HUES48 (cell line): ENCODE measurements at regions not wholly inside any gene's neighbourhood (a gene's known extent, or its start where the extent isn't known, plus 50 kb on each side); places are given as distances from the start of the nearest gene placed in this dataset.

Source experiments
- H3K27ac ChIP-seq: one replicate; pipeline ENCODE4 v1.7.0; 2013; ENCODE audit warnings: low read depth, low read length, inconsistent platforms
- H3K27me3 ChIP-seq: 2 replicates; pipeline ENCODE4 v1.6.1; 2013; ENCODE audit warnings: mild to moderate bottlenecking, low read length; ENCODE audit not compliant: control insufficient read depth, insufficient read depth
- H3K36me3 ChIP-seq: 2 replicates; pipeline ENCODE4 v1.6.1; 2013; ENCODE audit warnings: low read length; ENCODE audit not compliant: control insufficient read depth, insufficient read depth
- H3K4me1 ChIP-seq: 2 replicates; pipeline ENCODE4 v1.6.1; 2013; ENCODE audit warnings: mild to moderate bottlenecking, low read length; ENCODE audit not compliant: control insufficient read depth, insufficient read depth
- H3K4me3 ChIP-seq: 2 replicates; pipeline ENCODE4 v1.5.1; 2013; ENCODE audit warnings: mild to moderate bottlenecking, low read depth, low read length
- H3K9ac ChIP-seq: 2 replicates; pipeline ENCODE4 v1.6.1; 2013; ENCODE audit warnings: mild to moderate bottlenecking, low read depth, low read length, moderate library complexity
- H3K9me3 ChIP-seq: 2 replicates; pipeline ENCODE4 v1.6.1; 2013; ENCODE audit warnings: low read length; ENCODE audit not compliant: control insufficient read depth, insufficient read depth

- Histone ChIP-seq H3K9ac (no peak overlapping the region), H3K27ac (no peak overlapping the region), H3K36me3 (no peaks in the 10 kb centered on the region), H3K9me3 (no peaks in the 10 kb centered on the region), H3K27me3 (no peaks in the 10 kb centered on the region), H3K4me1 (no peaks in the 10 kb centered on the region), H3K4me3 (no peak overlapping the region)
Observed at GRCh38 chr3:21188459-21188858, 562.6 kb downstream of the ZNF385D start.

DNA sequence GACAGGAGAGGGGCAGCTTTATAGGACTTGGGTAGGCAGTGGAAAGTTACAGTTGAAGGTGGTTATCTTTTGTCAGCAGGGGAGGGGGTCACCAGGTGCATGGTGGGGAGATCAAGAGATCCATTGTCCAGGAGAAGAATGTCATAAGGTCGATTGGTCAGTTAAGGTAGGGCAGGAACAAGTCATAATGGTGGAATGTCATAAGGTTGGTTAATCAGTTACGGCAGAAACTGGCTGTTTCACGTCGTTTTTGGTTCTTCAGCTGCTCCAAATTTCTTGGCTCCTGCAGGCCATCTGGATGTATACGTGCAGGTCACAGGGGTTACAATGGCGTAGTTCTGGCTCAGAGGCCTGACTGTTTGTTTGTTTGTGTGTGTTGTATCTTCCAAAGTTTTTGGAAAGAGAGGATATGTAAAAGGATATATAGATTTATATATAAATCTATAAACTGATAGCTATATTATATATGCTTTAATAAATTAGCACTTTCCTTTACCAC, 565.1 kb downstream of the ZNF385D start:
- H3K4me3 ChIP-seq: no peak overlapping the region
- H3K4me1 ChIP-seq: no peaks in the 10 kb centered on the region
- H3K9me3 ChIP-seq: no peaks in the 10 kb centered on the region
- H3K27ac ChIP-seq: no peak overlapping the region
- no peaks in the 10 kb centered on the region for H3K27me3 ChIP-seq
- H3K9ac ChIP-seq: no peak overlapping the region
- no peaks in the 10 kb centered on the region for H3K36me3 ChIP-seq

DNA sequence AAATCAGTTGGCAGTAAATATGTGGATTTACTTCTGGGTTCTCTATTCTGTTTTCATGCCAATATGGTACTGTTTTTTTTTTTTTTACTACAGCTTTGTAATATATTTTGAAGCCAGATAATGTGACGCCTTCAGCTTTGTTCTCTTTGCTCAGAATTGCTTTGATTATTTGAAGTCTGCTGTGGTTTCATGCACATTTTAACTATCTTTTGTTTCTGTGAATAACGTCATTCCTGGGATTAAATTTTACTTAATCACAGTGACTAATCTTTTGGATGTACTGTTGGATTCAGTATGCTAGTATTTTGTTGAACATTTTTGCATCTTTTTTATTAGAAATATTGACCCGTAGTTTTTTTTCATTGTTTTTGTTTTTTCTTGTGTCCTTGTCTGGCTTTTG, 576.5 kb downstream of the ZNF385D start:
- Histone ChIP-seq H3K36me3 (no peaks in the 10 kb centered on the region), H3K9me3 (peaks cover 12% of the 10 kb centered on the region; the same call in 1 of the 2 replicates), H3K4me1 (peaks cover 19% of the 10 kb centered on the region), H3K27me3 (no peaks in the 10 kb centered on the region), H3K27ac (no peak overlapping the region), H3K4me3 (no peak overlapping the region), H3K9ac (no peak overlapping the region)

DNA sequence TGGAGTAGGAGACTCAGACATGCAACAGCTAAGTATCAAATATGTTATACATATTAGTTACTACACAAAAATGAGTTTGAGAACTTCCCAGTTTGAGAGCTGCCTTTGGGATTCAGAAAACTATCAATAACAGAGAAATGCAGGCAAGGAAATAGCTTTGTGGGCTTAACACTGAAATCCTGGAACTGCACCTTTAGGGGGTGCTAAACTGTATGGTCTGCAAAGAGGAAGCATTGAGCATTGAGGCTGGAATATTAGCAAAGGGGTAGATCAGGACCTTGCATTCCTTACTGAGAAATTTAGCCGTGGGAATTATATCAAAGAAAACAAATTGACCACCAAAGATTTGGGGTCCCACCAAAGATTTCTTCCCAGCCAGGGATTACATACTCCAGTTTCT, 580.0 kb downstream of the ZNF385D start:
- Histone ChIP-seq H3K4me3 (no peak overlapping the region), H3K36me3 (no peaks in the 10 kb centered on the region), H3K9me3 (no peaks in the 10 kb centered on the region), H3K9ac (no peak overlapping the region), H3K27me3 (no peaks in the 10 kb centered on the region), H3K4me1 (peaks cover 23% of the 10 kb centered on the region), H3K27ac (no peak overlapping the region)

DNA sequence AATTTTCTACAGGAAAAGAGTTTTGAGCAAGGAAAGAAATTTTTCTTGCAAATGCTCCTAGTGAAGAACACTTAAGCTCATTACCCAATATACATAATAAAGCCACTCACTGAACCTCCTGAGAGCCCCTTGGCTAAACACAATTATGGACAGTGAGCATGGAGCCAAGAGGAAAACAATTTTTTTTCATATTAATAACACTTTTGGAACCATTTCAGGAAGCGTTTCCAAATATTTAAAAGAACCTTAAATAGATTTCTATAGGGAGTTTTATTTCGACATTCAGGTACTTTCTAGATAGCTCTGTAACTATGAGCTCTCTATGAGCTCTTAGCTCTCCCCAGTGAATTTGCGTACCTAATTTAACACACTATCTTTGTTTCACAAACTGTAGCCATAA, 581.1 kb downstream of the ZNF385D start:
- no peaks in the 10 kb centered on the region for H3K9me3 ChIP-seq
- H3K27ac ChIP-seq: peak overlapping the region; percentile 26
- no peaks in the 10 kb centered on the region for H3K36me3 ChIP-seq
- no peak overlapping the region for H3K4me3 ChIP-seq
- no peaks in the 10 kb centered on the region for H3K27me3 ChIP-seq
- no peak overlapping the region for H3K9ac ChIP-seq
- H3K4me1 ChIP-seq: peaks cover 23% of the 10 kb centered on the region

DNA sequence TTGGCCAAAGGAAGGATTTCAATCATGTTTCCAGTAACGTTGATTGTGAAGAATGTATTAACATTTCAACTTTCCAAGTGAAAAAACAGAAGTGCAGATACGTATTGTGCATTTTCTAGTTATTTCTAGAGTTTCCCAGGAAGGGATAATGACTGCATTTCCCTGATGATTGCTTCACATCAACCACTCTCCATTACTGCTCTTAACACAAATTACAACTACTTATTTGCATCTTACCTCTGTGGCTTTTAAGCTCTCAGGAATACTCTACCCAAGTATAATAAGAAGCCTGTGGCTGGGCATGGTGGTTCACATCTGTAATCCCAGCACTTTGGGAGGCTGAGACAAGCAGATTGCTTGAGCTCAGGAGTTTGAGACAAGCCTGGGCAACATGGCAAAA, 582.5 kb downstream of the ZNF385D start:
- Histone ChIP-seq H3K27ac (no peak overlapping the region), H3K4me1 (peaks cover 23% of the 10 kb centered on the region), H3K9ac (no peak overlapping the region), H3K4me3 (no peak overlapping the region), H3K9me3 (no peaks in the 10 kb centered on the region), H3K27me3 (no peaks in the 10 kb centered on the region), H3K36me3 (no peaks in the 10 kb centered on the region)

GRCh38 chr3:21163956-21164355, 587.1 kb downstream of the ZNF385D start:
- Histone ChIP-seq H3K4me3 (no peak overlapping the region), H3K27me3 (no peaks in the 10 kb centered on the region), H3K27ac (no peak overlapping the region), H3K9ac (no peak overlapping the region), H3K4me1 (no peaks in the 10 kb centered on the region), H3K9me3 (no peaks in the 10 kb centered on the region), H3K36me3 (no peaks in the 10 kb centered on the region)

DNA sequence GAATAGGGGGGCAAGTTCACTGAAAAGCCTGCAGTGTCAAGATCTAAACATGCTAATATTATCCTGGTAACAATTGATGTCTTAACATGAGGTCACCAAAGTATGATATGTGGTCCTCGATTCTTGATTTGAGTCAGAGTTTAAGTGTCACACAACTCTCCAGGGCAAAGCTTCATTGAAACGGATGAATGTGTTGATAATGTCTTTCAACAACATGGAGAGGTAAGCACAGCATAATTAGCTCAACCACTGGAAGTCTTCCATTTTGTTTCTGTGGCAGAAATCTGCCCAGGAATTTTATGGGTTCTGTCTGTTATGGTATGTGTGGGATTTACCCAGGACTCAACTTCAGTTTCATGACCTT, 591.5 kb downstream of the ZNF385D start:
- Histone ChIP-seq H3K9me3 (no peaks in the 10 kb centered on the region), H3K9ac (no peak overlapping the region), H3K4me1 (no peaks in the 10 kb centered on the region), H3K27ac (no peak overlapping the region), H3K27me3 (no peaks in the 10 kb centered on the region), H3K4me3 (no peak overlapping the region), H3K36me3 (no peaks in the 10 kb centered on the region)

DNA sequence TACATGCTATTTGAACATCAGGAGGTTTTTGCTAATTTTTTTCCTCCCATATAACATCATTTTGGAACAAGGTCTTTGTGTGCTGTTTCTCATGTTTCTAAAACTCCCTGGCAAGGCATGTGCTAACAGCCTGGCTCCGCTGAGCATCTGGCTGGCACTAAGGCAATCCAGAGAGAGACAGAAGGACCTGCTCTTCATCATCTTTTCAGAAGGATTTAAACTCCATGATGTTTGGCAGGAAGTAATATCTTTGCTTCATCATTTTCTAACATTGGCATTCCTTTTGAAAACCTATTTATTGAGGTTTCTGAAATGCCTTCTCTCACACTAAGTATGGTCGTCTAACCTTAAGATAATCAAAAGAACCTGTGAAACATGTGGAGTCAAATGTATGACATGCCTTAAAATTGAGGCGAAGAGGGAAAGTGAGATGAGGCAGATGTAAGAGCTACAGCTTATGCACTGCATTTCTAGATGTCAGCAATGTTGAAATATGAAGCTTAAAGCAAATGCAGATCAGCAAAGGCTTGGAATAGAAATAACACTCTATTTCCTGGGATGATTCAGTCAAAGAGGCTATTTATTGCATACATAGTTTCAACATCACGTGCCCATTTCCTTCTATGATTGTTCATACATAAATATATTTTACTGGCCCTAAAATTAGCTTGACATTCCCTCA, 592.0 kb downstream of the ZNF385D start:
- Histone ChIP-seq H3K9ac (no peak overlapping the region), H3K4me1 (no peaks in the 10 kb centered on the region), H3K27me3 (no peaks in the 10 kb centered on the region), H3K27ac (no peak overlapping the region), H3K36me3 (no peaks in the 10 kb centered on the region), H3K9me3 (no peaks in the 10 kb centered on the region), H3K4me3 (no peak overlapping the region)

DNA sequence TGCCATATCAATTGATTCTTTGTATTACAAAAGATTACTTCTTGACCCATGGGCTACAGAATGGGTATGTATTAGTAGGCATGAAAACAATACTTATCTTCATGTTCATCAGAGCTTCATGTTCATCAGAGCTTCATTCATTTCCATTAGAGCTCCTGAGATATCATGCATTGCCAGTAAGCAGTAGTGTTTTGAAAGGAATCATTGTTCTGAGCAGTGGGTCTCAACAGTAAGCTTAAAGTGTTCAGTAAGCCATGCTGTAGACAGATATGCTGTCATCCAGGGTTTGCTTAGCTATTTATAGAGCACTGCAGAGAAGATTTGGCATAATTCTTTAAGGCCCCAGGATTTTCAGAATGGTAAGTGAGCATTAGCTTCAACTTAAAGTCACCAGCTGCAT, 596.1 kb downstream of the ZNF385D start:
- Histone ChIP-seq H3K4me3 (no peak overlapping the region), H3K4me1 (no peaks in the 10 kb centered on the region), H3K36me3 (no peaks in the 10 kb centered on the region), H3K27ac (no peak overlapping the region), H3K9me3 (no peaks in the 10 kb centered on the region), H3K9ac (no peak overlapping the region), H3K27me3 (no peaks in the 10 kb centered on the region)

DNA sequence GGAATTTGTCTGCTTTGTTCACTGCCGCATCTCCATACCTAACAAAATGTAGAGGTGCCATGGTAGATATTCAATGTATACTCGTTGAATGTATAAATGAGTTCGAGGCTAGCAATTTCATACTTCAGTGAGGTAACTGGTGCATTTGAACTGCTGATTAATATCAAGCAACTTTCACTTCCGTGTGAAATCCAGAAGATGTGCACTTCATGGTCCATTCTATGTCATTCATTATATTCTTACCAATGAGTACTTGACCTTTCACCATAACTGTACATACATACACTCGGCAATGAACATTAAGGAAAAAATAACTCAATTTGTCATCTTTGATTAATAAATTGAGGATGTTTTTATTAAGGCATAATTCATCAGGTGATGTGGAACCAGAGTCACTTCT, 598.5 kb downstream of the ZNF385D start:
- no peaks in the 10 kb centered on the region for H3K27me3 ChIP-seq
- no peak overlapping the region for H3K9ac ChIP-seq

More for the DNA sequence above, 598.5 kb downstream of the ZNF385D start:
- H3K9me3 ChIP-seq: no peaks in the 10 kb centered on the region
- H3K36me3 ChIP-seq: no peaks in the 10 kb centered on the region
- no peak overlapping the region for H3K4me3 ChIP-seq
- H3K27ac ChIP-seq: no peak overlapping the region
- H3K4me1 ChIP-seq: no peaks in the 10 kb centered on the region
